T-helper 2 cell (primary cell): ENCODE measurements at regions not wholly inside any gene's neighbourhood (a gene's known extent, or its start where the extent isn't known, plus 50 kb on each side); places are given as distances from the start of the nearest gene placed in this dataset.
"Not testable (repeated sequence)": the region's sequence is repeated elsewhere in the genome, so short reads cannot be mapped to it uniquely, and the experiment has no call there.

Source experiments
- DNase-seq, 5 experiments: peaks; one replicate each; pipeline versions ENCODE4 v3.0.0 to v3.0.0-alpha.2; 2012 to 2022

DNA sequence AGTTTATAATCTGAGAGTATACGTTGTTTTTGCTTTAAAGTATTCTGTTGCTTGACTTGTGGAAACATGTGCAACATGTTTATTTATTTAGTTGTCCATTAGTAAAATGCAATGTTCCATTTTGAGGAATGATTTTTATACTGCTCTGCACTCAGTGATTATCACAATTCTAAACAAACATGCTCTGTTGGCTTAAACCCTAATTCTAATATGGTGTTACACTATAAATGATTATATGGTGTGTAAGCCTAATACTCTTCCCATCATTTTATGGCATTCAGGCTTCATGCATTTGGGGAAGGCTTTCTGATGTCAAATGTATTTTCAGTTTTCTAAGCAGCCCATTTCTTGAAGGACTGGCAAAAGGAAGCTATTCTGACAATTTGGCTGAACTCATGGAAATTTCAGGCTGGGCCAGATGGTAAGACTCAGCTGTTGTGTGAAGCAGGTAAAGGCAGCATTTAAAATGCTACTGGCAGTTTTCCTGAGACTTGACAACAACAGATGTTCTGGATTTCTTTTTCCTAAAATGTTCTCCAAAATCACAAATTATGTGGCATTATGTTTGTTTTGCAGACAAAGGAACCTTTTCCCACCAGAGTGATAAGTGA lies 336.7 kb upstream of the GNPDA2 start:
- DNase-seq: no peak

GRCh38 chr4:45043911-45044310 lies 317.6 kb upstream of the GNPDA2 start:
- no peak for DNase-seq

DNA sequence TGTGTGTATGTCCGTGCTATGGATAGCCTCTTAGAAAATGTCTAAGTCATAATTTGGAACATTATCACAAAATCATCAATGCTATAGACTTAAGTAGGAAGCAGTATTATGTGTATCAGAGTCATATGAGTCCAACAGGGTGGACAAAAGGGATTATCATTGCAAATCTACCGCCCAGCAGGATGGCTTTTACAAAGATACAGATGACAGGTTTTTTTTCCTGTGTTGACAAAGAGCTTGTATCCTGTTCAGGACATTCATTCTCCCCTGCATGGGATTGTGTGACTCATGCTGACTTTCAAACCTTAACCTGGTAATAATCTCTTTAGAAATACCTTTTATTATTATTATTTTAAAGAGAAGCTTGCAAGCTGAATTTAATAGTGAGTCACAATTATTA lies 310.3 kb upstream of the GNPDA2 start:
- no peak for DNase-seq

GRCh38 chr4:45033676-45034419 lies 307.5 kb upstream of the GNPDA2 start:
- DNase-seq: no peak

- DNase-seq: no peak
These were observed 303.7 kb upstream of the GNPDA2 start for GRCh38 chr4:45030059-45030458.

- DNase-seq: no peak
These were observed 281.2 kb upstream of the GNPDA2 start for GRCh38 chr4:45007508-45007907.

DNA sequence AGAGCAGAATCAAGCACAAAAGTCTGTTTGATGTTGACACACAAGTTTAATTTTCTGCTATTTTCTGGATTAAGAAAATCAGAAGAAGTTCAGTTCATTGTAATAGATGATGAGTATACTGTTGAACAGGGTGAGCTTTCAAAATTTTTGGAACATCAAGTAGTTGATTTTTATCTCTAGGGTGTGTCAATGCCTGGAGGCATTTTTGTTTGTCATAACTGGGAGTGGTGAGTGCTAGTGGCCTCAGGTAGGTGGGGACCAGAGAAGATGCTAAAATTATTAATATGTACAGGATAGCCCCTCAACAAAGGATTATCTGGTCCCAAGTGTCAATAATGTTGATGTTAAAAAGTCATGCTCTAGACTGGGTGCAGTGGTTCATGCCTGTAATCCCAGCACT lies 279.7 kb upstream of the GNPDA2 start:
- DNase-seq: no peak

GRCh38 chr4:45004847-45005565 lies 278.6 kb upstream of the GNPDA2 start:
- no peak for DNase-seq

GRCh38 chr4:45004326-45004725 lies 278.0 kb upstream of the GNPDA2 start:
- no peak for DNase-seq

DNA sequence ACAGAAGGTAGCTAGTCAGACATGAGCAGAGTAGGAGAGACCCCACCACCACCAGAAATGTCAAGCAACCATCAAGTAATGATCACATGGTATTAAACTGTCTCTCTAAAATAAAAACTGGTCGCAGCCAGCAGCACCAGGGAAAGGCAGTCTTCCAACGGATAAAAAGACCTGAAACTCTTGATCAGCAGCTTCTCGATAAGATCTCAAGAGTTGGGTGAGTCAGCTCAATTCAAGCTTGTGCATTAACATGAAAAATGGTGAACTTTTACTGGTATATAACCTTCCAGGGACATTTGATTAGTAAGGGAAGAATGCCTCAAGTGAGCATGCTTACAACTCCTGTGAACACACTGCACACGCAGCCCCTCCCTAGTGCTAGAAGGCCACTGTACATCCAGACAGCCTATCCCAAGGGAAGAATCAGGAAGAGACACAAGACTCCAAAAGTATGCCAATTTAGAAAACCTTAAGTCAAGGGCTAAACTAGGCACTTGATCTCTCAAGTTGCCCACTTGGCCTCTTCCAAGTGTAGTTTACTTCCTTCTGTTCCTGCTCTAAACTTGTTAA lies 270.0 kb upstream of the GNPDA2 start:
- DNase-seq: no peak

- no peak for DNase-seq
These were observed 261.7 kb upstream of the GNPDA2 start for GRCh38 chr4:44988011-44988410.

GRCh38 chr4:44985938-44986337 lies 259.6 kb upstream of the GNPDA2 start:
- DNase-seq: no peak

DNA sequence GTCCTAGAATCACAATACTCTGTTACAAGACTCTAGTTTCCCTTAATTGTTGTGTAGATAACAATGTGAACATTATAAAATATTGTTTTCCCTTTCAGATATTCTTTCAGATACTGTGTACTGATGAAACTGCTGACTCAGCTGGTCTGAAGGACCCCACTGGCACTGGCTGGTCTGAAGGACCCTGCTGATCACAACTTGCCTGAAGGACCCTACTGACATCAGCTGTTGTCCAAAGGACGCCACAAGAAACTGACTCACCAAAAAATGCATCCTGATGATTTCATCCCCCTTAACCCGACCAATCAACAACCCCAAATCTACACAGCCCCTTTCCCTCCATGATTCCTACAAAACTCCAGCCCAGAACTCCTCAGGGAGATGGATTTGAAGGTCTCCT lies 258.8 kb upstream of the GNPDA2 start:
- no peak for DNase-seq

DNA sequence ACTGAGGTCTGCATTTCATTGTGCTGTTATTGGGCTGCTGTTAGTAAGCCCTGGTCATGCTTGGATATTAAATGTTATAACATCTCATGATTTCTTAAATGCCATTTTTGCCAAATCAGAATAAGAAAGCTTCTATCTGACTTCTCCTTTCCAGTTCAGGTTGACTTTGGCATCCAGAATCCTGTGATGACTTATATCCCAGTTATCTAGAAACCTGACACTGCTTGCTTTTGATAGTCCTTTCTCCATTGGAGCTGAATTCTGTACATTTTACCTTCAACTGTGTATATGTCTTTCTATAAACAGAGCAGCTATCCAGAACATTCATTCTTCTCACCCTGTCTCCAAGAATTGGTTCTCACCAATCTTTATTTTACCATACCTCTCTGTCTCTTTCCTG lies 257.7 kb upstream of the GNPDA2 start:
- DNase-seq: no peak

DNA sequence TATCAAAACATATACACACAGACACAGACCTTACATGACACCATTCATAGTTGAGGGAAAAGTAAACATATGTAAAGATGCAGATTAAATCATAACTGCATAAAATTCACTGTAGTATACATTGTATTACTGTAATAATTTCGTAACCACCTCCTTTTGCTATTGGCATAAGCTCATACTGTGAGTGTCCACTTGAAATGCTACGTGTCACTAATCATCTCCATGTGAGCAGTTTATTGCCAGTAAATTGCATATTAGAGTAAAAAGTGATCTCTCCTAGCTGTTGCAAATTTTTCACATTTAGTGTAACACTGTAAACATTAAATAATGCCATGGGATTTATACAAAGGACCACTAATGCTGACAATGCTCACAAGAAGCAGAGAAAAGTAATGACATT lies 256.7 kb upstream of the GNPDA2 start:
- no peak for DNase-seq

GRCh38 chr4:44978020-44978419 lies 251.7 kb upstream of the GNPDA2 start:
- DNase-seq: no peak

DNA sequence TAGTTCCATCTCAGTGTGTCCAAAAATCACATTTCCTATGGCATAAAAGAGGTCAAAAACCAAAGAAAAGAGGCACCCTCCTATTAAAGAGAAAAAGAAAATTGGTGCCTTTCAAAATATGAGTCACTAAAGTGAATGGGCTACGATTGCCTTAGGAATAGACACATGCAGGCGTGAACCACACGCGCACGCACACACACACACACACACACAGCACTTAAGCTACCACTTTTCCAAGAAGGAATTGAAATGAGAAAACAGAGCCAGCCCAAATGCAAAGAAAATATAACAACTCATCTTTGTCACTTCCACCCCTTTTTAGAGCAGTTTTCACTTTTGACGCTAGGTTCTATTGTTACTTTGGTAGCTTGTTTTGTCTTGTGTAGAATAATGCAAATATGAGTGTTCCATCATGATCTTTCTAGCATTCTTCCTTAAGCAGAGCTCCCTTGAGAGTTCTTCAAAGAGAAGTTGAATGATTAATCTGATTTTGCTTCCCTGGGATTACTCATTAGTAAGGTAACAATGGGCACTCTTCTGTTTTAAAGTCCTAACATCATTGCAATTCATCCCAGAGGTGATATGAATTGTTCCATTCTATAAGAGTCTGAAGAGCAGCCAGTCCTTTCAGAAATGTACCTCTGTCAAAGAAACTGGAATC lies 239.2 kb upstream of the GNPDA2 start:
- no peak for DNase-seq

DNA sequence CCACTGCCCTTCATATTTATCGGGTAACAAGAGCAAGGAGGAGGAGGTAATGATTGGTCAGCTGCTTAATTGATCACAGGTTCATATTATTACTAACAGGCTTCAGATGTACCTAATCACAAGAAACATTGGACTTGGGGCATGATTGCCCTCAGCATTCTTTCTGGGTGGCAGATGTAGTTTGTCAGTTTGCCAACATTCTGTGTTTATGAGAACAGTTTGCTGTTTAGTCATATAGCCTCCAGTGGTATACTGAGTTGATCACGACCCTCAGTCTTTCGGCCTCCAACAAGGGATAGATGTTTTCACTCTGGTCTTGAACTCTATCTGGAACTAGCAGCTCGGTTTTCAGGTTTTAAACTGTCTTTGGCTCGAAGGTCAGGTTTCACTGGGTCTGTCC lies 237.7 kb upstream of the GNPDA2 start:
- DNase-seq: not testable (repeated sequence)

- no peak for DNase-seq
These were observed 234.8 kb upstream of the GNPDA2 start for GRCh38 chr4:44961001-44961755.

- no peak for DNase-seq
These were observed 205.4 kb upstream of the GNPDA2 start for GRCh38 chr4:44931720-44932119.

DNA sequence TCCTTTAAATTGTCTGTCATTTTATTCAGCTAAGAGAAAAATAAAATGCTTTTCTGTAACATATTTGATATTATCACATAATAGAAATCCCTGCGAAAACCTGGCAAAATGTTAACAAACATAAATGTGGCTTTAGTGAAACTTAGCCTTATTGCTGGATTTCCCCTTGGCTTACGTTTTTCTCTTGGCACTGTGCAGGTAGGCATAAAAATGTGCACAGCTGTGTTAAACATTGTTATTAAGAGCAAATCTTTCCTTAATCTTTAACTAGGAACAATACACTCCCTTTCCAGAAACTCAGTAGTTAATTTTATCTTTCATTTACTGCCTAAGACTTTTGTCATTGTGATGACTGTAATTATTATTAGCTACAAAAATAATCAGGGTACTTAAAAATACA lies 202.4 kb upstream of the GNPDA2 start:
- no peak for DNase-seq
